Gastroesophageal sphincter (tissue), 4 donors: ENCODE measurements at regions not wholly inside any gene's neighbourhood (a gene's known extent, or its start where the extent isn't known, plus 50 kb on each side); places are given as distances from the start of the nearest gene placed in this dataset.

Source experiments
- ATAC-seq: fragments of 150-250 bp; one replicate; pipeline ENCODE4 v1.9.1; 2016; ENCODE audit warnings: mild to moderate bottlenecking, moderate library complexity
- H3K27ac ChIP-seq, 4 donors: fragments of 200-600 bp; sonication (generic) in 3 of 4; 1 replicate in 3 of 4; 2 replicates in 1 of 4; pipeline ENCODE4 v1.5.1; 2016 to 2019
- H3K27me3 ChIP-seq: fragments of 200-600 bp; sonication (generic); one replicate; pipeline ENCODE4 v1.5.1; 2019
- H3K36me3 ChIP-seq, 2 donors: fragments of 200-600 bp; sonication (generic); one replicate each; pipeline ENCODE4 v1.5.1; 2019; ENCODE audit warnings: control low read depth in 1 of 2
- H3K4me1 ChIP-seq, 3 donors: fragments of 200-600 bp; sonication (generic); 1 replicate in 2 of 3; 2 replicates in 1 of 3; pipeline ENCODE4 v1.5.1; 2016 to 2019; ENCODE audit warnings: control low read depth in 2 of 3
- H3K4me3 ChIP-seq, 2 donors: fragments of 200-600 bp; sonication (generic); one replicate each; pipeline ENCODE4 v1.5.1; 2019; ENCODE audit warnings: mild to moderate bottlenecking in 1 of 2, moderate library complexity in 1 of 2
- H3K9me3 ChIP-seq, 3 donors: fragments of 200-600 bp; sonication (generic); one replicate each; pipeline ENCODE4 v1.5.1; 2017 to 2019; ENCODE audit warnings: control low read depth in 2 of 3
- EP300 ChIP-seq: sonication (generic); formaldehyde crosslinking; IDR thresholded peaks from one replicate; pipeline ENCODE4 v1.6.1; 2017; ENCODE audit warnings: antibody characterized with exemption, mild to moderate bottlenecking
- POLR2A ChIP-seq, 2 donors: fragments of 450-650 bp; IDR thresholded peaks; one replicate each; pipeline ENCODE4 v1.6.1; 2017; ENCODE audit warnings: antibody characterized with exemption in 2 of 2, mild to moderate bottlenecking in 2 of 2, moderate library complexity in 1 of 2
- POLR2AphosphoS5 ChIP-seq: sonication (generic); formaldehyde crosslinking; IDR thresholded peaks from one replicate; pipeline ENCODE4 v1.6.1; 2017; ENCODE audit warnings: antibody characterized with exemption
- WGBS, 2 donors: methylation state at CpG; one replicate each; pipeline ENCODE4 v1.1.5; 2018; ENCODE audit warnings: low coverage in 1 of 2; 5-methylcytosine and 5-hydroxymethylcytosine counted together
- TF ChIP-seq, protein P1 (sequence below), 4 experiments: fragments of 200-600 bp in 2 of 4; fragments of 450-650 bp in 2 of 4; sonication (generic) in 1 of 4; IDR thresholded peaks; one replicate each; pipeline ENCODE4 v1.5.1; 2017 to 2019; ENCODE audit warnings: antibody characterized with exemption in 4 of 4, mild to moderate bottlenecking in 2 of 4, moderate library complexity in 2 of 4

DNA sequence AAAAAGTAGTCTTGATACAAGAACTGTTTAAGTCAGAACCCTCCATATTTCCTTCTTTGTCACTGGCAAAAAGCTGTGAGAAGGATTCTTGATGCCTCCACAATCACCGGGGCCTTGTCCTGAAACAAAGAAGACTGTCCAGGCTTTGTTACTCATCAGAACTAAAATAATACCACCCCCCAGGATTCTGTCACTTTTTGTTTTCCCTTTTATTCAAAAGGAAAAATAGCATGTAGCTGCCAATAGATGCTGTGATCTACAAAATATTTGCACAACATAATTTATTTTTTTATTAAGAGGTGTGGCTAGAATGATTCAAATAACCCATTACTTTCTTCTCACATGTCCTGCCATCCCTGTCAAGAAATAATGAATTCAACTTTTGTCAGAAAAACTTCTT, 173.7 kb downstream of the LYPLAL1 start:
- Histone ChIP-seq H3K27ac (peak overlapping the region in 1 of 4 donors; percentile 9), H3K9me3 (no peaks in the 10 kb centered on the region), H3K36me3 (no peaks in the 10 kb centered on the region), H3K4me1 (peaks cover 0 to 14% (median 5%) of the 10 kb centered on the region in 3 donors), H3K27me3 (no peaks in the 10 kb centered on the region), H3K4me3 (no peak overlapping the region)
- TF ChIP-seq EP300, result no peak
- TF ChIP-seq, protein P1, sequence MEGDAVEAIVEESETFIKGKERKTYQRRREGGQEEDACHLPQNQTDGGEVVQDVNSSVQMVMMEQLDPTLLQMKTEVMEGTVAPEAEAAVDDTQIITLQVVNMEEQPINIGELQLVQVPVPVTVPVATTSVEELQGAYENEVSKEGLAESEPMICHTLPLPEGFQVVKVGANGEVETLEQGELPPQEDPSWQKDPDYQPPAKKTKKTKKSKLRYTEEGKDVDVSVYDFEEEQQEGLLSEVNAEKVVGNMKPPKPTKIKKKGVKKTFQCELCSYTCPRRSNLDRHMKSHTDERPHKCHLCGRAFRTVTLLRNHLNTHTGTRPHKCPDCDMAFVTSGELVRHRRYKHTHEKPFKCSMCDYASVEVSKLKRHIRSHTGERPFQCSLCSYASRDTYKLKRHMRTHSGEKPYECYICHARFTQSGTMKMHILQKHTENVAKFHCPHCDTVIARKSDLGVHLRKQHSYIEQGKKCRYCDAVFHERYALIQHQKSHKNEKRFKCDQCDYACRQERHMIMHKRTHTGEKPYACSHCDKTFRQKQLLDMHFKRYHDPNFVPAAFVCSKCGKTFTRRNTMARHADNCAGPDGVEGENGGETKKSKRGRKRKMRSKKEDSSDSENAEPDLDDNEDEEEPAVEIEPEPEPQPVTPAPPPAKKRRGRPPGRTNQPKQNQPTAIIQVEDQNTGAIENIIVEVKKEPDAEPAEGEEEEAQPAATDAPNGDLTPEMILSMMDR (IDR thresholded peaks at IDR 0.05), result no peak
- WGBS, 2 donors, result 30 to 56% methylated on average over 1 of the region's 1 CpG
- peak; percentile 39 for ATAC-seq

DNA sequence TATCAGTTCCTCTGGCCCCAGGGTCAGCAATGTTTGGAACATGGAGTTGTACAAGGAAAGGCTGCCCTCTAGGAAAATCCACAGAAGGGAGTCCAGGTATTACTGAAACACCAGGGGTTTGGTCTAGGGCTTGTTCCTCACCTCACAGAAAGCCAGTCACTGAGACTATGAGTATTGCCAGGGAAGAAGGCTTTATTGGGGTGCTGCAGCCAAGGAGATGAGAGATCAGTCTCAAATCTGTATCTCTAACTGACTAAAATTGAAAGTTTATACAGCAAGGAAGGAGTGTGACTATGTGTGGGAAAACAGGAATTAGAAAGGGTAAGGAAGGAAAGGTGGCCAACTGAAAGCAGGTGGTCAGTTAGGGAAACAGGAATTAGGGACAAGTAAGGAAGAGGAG, 172.3 kb downstream of the LYPLAL1 start:
- Histone ChIP-seq H3K4me1 (peaks cover 0 to 14% (median 5%) of the 10 kb centered on the region in 3 donors), H3K27me3 (no peaks in the 10 kb centered on the region), H3K36me3 (no peaks in the 10 kb centered on the region), H3K27ac (no peak overlapping the region), H3K4me3 (no peak overlapping the region), H3K9me3 (no peaks in the 10 kb centered on the region)
- TF ChIP-seq EP300 (no peak), POLR2AphosphoS5 (no peak), POLR2A (IDR thresholded peaks at IDR 0.05) (no peak)
- TF ChIP-seq, protein P1 (IDR thresholded peaks at IDR 0.05), result no peak
- ATAC-seq, result no peak

DNA sequence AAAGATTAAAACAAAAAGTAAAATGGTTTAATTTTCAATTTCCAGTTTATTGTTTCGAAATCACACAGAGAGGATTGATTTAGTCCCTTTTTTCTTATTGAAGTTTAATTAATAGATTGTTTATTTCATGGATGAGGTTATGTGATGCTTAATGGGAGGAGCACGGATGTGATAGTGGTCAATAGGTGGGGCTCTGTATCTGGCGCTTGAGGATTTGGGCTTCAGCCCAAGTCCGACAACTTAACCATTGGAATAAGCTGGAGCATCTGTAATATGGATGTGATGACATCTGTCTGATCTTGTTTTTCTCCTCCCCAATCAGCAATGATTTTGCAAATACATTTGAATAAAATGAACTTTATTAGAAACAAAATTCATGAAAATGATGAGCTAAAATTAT, 169.2 kb downstream of the LYPLAL1 start:
- no peak for ATAC-seq
- 60 to 81% methylated on average over 1 to 4 of the region's 4 CpGs for WGBS, 2 donors
- TF ChIP-seq POLR2AphosphoS5 (no peak), POLR2A (IDR thresholded peaks at IDR 0.05) (no peak), EP300 (no peak)
- TF ChIP-seq, protein P1 (IDR thresholded peaks at IDR 0.05), result no peak
- H3K4me1 ChIP-seq, result peaks cover 0 to 5% (median 1%) of the 10 kb centered on the region in 3 donors
- H3K4me3 ChIP-seq, result no peak overlapping the region
- no peak overlapping the region for H3K27ac ChIP-seq
- no peaks in the 10 kb centered on the region for H3K27me3 ChIP-seq
- no peaks in the 10 kb centered on the region for H3K9me3 ChIP-seq
- no peaks in the 10 kb centered on the region for H3K36me3 ChIP-seq

DNA sequence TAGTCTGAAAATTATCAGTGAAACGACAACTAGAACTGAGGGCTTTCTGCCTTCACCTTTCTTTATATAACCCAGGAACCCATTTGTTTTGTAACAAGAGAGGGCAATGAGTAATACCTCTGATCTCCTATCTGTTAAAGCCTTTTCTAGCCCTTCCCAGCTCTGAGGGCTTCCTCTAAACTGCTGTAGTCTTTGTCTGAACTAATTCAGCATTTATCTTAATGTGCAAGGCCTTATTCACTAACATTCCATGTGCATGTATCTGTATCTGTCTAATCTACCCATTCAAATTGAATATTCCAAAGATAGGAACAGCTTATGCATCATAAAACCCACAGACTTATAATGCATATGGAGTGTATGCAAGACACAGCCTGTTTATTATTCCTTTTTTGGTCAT, 167.1 kb downstream of the LYPLAL1 start:
- Histone ChIP-seq H3K9me3 (no peaks in the 10 kb centered on the region), H3K4me3 (no peak overlapping the region), H3K27me3 (no peaks in the 10 kb centered on the region), H3K36me3 (no peaks in the 10 kb centered on the region), H3K4me1 (no peaks in the 10 kb centered on the region), H3K27ac (no peak overlapping the region)
- ATAC-seq, result no peak
- WGBS, 2 donors, result 71 to 80% methylated on average over 1 of the region's 1 CpG
- TF ChIP-seq POLR2AphosphoS5 (no peak), POLR2A (IDR thresholded peaks at IDR 0.05) (no peak), EP300 (no peak)
- TF ChIP-seq, protein P1 (IDR thresholded peaks at IDR 0.05), result no peak

GRCh38 chr1:219339466-219339865, 165.8 kb downstream of the LYPLAL1 start:
- Histone ChIP-seq H3K27me3 (no peaks in the 10 kb centered on the region), H3K4me1 (no peaks in the 10 kb centered on the region), H3K36me3 (no peaks in the 10 kb centered on the region), H3K9me3 (no peaks in the 10 kb centered on the region), H3K4me3 (no peak overlapping the region), H3K27ac (no peak overlapping the region)
- no peak for ATAC-seq
- no peak for TF ChIP-seq EP300
- 15 to 50% methylated on average over 1 of the region's 1 CpG for WGBS, 2 donors

- Histone ChIP-seq H3K36me3 (no peaks in the 10 kb centered on the region), H3K27ac (no peak overlapping the region), H3K4me1 (no peaks in the 10 kb centered on the region), H3K9me3 (no peaks in the 10 kb centered on the region), H3K4me3 (no peak overlapping the region), H3K27me3 (no peaks in the 10 kb centered on the region)
- WGBS, 2 donors, result 100% methylated on average over 1 of the region's 1 CpG
- ATAC-seq, result no peak
- TF ChIP-seq, protein P1 (IDR thresholded peaks at IDR 0.05), result no peak
- TF ChIP-seq EP300, result no peak
Measured at GRCh38 chr1:219337588-219337987, 163.9 kb downstream of the LYPLAL1 start.
